ENCODE measurements at regions not wholly inside any gene's neighbourhood (a gene's known extent, or its start where the extent isn't known, plus 50 kb on each side); places are given as distances from the start of the nearest gene placed in this dataset.

- Histone ChIP-seq H2AFZ (ENCODE audit: control insufficient read depth, low read depth, low read length) (no peak overlapping the region), H3K9me3 (replicated peaks; ENCODE audit: control insufficient read depth, insufficient read depth, low read length) (no peaks in the 10 kb centered on the region; the same call in 2 of the 3 replicates), H3K4me3 (no peak overlapping the region), H3K27ac (ENCODE audit: control insufficient read depth, insufficient read depth) (no peak overlapping the region), H3K79me2 (ENCODE audit: control insufficient read depth, insufficient read depth, low read length) (no peaks in the 10 kb centered on the region), H3K4me1 (ENCODE audit: control insufficient read depth, insufficient read depth, low read length) (no peaks in the 10 kb centered on the region), H3K36me3 (ENCODE audit: control insufficient read depth in 2 of 2, insufficient read depth in 2 of 2, low read length in 1 of 2) (no peaks in the 10 kb centered on the region), H3K27me3 (replicated peaks in 1 of 2; ENCODE audit: control insufficient read depth in 2 of 2, insufficient read depth in 2 of 2, low read length in 1 of 2) (no peaks in the 10 kb centered on the region), H4K20me1 (ENCODE audit: control insufficient read depth, insufficient read depth) (no peaks in the 10 kb centered on the region), H3K4me2 (ENCODE audit: control insufficient read depth, insufficient read depth) (no peak overlapping the region), H3K9ac (ENCODE audit: control insufficient read depth, insufficient read depth, low read length) (no peak overlapping the region)
- TF ChIP-seq, protein P1, sequence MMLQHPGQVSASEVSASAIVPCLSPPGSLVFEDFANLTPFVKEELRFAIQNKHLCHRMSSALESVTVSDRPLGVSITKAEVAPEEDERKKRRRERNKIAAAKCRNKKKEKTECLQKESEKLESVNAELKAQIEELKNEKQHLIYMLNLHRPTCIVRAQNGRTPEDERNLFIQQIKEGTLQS (IDR thresholded peaks at IDR 0.05; ENCODE audit: borderline replicate concordance, extremely low read depth, low read depth, low read length), result no peak
- TF ChIP-seq SRF (IDR thresholded peaks at IDR 0.05; ENCODE audit: low read depth in 2 of 2, low read length in 2 of 2) (no peak), DPF2 (IDR thresholded peaks at IDR 0.05) (no peak), HDAC2 (IDR thresholded peaks at IDR 0.05) (no peak), TCF7 (IDR thresholded peaks at IDR 0.05; ENCODE audit: borderline replicate concordance) (no peak), SPI1 (IDR thresholded peaks at IDR 0.05; ENCODE audit: borderline replicate concordance, insufficient read depth, low read depth, low read length) (no peak), MTA3 (IDR thresholded peaks at IDR 0.05; ENCODE audit: borderline replicate concordance, low read length) (no peak), CHD2 (IDR thresholded peaks at IDR 0.05; ENCODE audit: borderline replicate concordance, low read depth, low read length) (no peak), USF1 (IDR thresholded peaks at IDR 0.05; ENCODE audit: borderline replicate concordance, extremely low read length, insufficient read depth, low read depth, low read length) (no peak), CREB1 (IDR thresholded peaks at IDR 0.05; ENCODE audit: low read depth) (no peak), WRNIP1 (IDR thresholded peaks at IDR 0.05; ENCODE audit: borderline replicate concordance, low read depth, low read length) (no peak), ETV6 (conservative IDR thresholded peaks at IDR 0.05 in 1 of 2, IDR thresholded peaks at IDR 0.05 in 1 of 2; ENCODE audit: borderline replicate concordance in 1 of 2, low read depth in 1 of 2) (no peak), SIX5 (IDR thresholded peaks at IDR 0.05; ENCODE audit: low read depth, low read length, severe bottlenecking) (no peak)
- TF ChIP-seq, protein P2, sequence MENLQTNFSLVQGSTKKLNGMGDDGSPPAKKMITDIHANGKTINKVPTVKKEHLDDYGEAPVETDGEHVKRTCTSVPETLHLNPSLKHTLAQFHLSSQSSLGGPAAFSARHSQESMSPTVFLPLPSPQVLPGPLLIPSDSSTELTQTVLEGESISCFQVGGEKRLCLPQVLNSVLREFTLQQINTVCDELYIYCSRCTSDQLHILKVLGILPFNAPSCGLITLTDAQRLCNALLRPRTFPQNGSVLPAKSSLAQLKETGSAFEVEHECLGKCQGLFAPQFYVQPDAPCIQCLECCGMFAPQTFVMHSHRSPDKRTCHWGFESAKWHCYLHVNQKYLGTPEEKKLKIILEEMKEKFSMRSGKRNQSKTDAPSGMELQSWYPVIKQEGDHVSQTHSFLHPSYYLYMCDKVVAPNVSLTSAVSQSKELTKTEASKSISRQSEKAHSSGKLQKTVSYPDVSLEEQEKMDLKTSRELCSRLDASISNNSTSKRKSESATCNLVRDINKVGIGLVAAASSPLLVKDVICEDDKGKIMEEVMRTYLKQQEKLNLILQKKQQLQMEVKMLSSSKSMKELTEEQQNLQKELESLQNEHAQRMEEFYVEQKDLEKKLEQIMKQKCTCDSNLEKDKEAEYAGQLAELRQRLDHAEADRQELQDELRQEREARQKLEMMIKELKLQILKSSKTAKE (IDR thresholded peaks at IDR 0.05; ENCODE audit: low read depth, poor library complexity, severe bottlenecking), result no peak
- intact Hi-C loops (cut with micrococcal nuclease; ENCODE audit: unreplicated experiment), result no loop called here
- no peak for ATAC-seq
- BruUV-seq (replicated peaks), result no TSS peak
- FAIRE-seq, result no peak
- 20% methylated on average over 2 of the region's 2 CpGs for WGBS (ENCODE audit: insufficient coverage, insufficient replicate concordance, low lambda C conversion rate, missing lambda C conversion rate)
- in situ Hi-C loops (cut with MboI), result no loop called here
- POLR2A ChIA-PET, result no interaction called here
- CTCF ChIA-PET, result no interaction called here
- SMC1A ChIA-PET (ENCODE audit: uncharacterized antibody, unreplicated experiment), result no interaction called here
- RAD21 ChIA-PET (ENCODE audit: unreplicated experiment), result no interaction called here
- DNase-seq (ENCODE audit: low read depth, low spot score), result no peak
Measured at GRCh38 chr12:18808221-18808620, 70.3 kb downstream of the CAPZA3 start.

Data from GM12878 (cell line).